NCI-H69 (cell line): ENCODE measurements at regions not wholly inside any gene's neighbourhood (a gene's known extent, or its start where the extent isn't known, plus 50 kb on each side); places are given as distances from the start of the nearest gene placed in this dataset.

Experiments used
- DNase-seq: peaks from one replicate; lab custom pipeline; 2025; lab: John Stamatoyannopoulos, UW

- DNase-seq, result no peak
Observed at GRCh38 chr3:102599819-102600576, 165.2 kb downstream of the ZPLD1 start.

- no peak for DNase-seq
Observed at GRCh38 chr3:102605153-102605552, 170.3 kb downstream of the ZPLD1 start.

GRCh38 chr3:102608875-102609274 is 174.1 kb downstream of the ZPLD1 start:
- no peak for DNase-seq

DNA sequence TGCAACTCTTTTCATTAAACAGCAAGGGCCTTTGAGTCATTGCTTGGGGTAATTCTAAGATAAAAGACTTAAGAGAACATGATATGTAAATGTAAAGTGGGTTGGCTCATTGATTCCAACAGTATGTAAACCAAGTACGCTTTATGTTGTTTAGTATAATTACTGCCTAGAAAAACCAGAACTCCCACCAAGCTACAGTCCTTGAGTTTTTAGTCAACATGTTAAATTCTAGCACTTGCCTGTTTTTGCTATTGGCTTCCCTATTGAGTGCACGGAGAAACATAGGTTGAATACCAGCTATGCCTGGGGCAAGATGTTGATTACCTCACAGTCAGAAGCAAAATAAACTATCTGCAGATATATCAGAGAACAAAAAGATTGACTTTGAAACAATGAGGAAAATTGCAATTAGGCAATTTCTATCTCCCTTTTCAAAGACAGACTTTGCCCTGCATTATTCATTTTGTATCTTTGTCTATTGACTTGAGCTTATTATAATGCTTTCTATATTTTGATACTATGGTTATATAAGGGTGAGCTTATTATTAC is 179.3 kb downstream of the ZPLD1 start:
- DNase-seq, result peak; percentile 38

DNA sequence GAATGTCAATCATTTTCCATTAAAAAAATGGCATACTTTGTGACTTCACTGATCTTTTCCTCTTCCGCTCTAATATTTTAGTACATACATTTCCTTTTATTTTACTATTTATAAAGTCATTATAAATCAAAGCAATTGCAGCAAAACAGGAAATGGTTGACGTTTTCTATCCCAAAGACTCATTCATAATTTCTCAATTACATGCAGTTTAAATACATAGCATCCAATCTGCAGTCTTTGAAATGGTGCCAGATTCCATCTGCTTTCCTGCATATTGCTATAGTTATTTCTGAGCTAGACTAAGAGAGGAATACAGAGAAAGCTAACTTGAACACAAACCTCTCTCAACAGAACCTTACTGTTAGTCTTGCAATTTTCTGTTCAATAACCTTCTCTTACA is 179.8 kb downstream of the ZPLD1 start:
- DNase-seq, result peak; percentile 39

DNA sequence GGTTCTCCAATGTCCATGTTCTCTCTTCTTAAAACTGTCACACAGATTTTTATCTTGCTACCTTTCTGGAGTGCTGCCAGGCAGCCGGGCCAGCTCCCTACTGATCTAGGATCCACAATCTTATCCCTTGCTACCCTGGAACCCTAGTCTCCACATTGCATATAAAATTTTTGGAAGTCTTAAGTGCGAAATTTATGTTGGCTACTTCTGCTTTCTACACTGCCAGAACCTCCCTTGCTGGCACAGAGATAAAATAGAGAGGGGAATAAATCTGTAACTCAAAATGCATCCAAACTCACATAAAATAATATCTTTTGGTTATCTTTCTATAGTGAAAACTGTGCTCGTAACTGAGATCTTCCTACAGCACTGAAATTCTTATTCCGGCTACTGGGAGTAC is 182.6 kb downstream of the ZPLD1 start:
- no peak for DNase-seq

DNA sequence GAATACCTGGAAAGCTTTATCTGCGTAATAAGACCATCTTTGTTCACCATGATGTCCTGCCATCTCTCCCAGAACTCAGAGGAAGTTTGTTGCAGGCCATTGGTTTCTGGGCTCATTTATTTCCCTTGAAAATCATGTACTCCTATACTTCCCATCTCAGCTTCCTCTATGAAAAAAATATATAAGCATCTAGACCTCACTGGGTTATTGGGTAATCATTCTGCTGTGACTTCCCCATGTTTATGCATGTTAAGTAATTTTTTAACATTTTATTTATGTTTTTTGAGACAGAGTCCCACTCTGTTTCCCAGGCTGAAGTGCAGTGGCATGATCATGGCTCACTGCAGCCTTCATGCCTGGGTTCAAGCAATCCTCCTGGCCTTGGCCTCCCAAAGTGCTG is 184.5 kb downstream of the ZPLD1 start:
- DNase-seq, result no peak

DNA sequence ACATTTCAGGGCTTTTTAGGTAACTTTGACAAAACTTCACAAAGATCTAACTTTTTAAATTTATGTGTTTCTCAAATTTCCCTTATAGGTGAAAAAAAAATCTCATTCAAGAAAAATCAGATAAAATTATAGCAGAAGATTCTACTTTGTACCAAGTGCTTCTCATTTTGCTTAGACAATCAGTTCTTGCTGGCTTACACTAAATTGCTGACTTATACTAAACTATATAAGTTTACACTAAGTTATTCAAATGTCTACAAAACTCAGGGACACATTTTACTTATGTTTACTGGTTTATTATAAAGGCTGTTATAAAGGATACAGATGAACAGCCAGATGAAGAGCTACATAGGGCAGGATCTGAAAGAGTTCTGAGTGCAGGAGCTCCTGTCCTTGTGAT is 195.1 kb downstream of the ZPLD1 start:
- DNase-seq, result no peak

- no peak for DNase-seq
Observed at GRCh38 chr3:102630531-102630930, 195.7 kb downstream of the ZPLD1 start.

DNA sequence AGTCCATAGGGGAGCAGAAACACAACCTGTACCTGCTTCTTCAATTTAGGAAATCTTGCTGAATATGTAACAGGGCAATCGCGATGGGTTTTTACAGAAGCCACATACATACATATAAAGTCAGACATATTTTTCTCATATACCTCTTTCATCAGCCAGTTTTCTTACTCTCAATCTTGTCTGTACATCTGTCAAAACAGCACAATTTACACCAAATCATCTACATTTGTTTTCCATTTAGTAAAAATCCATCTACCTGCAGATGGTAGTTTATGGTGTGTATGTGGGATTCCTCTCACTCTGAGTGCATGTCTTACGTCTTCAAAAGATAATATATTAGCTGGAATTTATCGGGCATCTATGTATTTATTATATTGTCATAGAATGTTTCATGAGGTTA is 208.7 kb downstream of the ZPLD1 start:
- DNase-seq, result no peak

DNA sequence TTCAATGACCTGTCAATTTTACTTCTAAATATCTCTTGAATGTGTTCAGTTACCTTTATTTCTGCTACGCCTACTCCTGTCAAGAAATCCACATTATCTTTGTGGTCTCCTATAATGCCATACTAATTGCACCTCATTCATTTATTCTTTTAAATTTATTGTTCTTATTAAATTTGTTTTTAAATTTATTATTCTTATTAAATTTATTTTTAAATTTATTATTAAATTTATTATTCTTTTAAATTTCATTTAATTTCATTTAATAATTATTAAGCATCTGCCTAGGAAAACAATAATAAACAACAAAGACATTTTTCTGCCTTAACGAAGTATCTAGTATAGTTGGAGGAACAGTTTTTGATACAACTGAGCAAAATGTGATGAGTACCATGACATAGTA is 211.7 kb downstream of the ZPLD1 start:
- no peak for DNase-seq

DNA sequence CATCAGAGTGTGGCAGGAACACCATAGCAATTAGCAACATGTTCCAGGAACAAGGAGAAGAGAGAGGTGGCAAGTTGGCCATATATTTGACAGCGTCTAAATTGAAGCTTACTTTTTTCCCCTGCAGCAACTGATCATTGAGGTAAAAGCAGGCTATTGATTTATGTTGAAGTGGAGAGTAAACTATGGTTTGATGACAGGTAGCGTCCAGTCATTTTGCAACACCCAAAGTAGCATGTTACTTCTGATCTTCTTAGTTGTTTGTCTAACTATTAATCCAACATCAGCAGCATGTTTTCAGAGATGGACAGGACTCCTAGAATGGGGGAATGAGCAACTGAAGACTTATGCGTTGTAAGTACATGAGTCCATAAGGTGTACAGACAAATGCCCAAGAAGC is 225.8 kb downstream of the ZPLD1 start:
- no peak for DNase-seq

GRCh38 chr3:102661707-102662497 is 227.1 kb downstream of the ZPLD1 start:
- peak; percentile 88 for DNase-seq

DNA sequence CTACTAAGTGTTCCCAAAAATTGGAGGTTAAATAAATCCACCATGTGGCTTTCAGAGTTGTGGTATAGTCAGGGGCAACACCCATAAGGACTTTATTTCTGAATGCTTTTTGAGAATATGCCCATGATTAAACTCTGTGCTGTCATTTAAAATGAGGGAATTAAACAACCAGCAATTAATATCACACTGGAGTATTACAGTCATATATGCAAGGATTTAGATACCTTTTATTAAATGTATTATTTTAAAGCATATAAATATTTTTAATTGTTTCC is 227.6 kb downstream of the ZPLD1 start:
- DNase-seq, result no peak

DNA sequence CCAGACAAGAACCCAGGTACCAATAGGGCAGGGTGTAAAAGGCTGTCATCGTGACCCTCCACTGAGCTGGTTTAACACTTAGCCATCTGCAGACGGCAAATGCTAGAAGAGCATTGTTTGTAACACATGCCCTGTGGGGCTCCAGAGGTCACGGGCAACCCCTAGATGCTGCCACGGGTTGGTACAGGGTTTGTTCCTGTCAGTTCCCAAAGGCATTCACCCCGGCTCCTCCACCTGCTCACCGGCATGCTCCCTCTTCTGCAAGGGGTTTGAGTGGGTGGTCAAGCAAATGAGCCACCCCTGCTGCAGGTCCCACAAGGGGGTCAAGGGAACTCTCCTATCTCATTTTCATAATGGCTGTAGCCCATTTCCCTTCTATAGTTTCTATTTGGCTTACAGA is 229.3 kb downstream of the ZPLD1 start:
- DNase-seq, result no peak

- DNase-seq, result no peak
Observed at GRCh38 chr3:102665183-102665582, 230.4 kb downstream of the ZPLD1 start.

DNA sequence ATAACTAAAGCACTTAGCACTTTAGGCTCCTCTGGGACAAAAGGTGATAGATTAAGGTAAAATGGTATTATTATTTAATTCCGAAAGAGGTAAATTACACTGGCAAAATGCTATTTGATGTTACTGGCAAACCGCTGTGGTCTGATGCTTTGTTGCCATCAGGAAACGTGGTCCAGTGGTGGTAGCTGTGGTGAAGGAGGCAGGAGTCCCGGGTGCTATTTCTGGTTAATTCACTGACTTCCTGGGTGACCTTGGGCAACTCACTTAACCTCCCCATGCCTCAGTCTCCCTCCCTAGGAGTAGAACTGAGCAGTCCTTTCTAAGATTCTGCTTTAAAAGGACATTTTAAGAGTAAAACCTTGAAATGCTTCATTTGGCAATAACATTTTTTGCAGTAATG is 233.4 kb downstream of the ZPLD1 start:
- peak; percentile 37 for DNase-seq

GRCh38 chr3:102670986-102671385 is 236.2 kb downstream of the ZPLD1 start:
- DNase-seq, result peak; percentile 62

DNA sequence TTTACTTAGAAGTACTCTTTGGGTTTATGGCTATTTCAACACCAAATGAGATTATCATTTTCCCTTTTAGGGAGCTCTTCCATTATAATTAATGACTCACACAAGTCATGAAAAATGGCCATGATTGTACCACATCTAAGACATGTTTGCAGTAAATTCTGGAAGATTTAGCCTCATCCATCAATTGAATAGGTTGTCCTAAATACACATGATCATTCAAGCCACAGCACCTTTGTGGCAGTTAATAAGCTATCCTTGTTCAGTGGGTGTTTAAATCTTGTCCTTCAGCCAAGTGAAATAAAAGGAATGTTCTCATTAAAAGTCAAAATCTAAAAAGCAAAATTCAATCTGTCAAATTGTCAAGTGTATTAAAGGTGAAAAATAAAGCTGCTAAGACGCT is 237.5 kb downstream of the ZPLD1 start:
- DNase-seq, result peak; percentile 3

- peak; percentile 60 for DNase-seq
Observed at GRCh38 chr3:102673271-102674115, 238.7 kb downstream of the ZPLD1 start.

DNA sequence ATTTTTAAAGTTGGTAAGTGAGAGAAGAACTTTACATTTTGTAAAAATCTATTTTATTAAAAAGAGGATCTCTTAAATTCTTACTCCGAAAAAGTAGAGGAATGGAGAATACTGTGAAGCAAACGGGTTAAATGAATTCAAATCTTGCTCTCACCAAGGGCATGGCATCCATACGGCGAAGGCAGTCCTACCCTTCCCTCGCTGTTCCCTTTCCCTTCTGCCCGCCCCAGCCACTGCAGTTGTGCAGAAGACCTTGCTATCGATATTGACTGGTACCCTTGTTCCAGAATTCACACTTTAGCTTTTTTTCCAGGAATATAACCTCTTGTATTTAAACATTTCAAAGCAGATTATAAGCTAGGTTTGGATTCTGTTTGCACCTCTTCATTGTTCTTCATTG is 239.5 kb downstream of the ZPLD1 start:
- DNase-seq, result no peak

DNA sequence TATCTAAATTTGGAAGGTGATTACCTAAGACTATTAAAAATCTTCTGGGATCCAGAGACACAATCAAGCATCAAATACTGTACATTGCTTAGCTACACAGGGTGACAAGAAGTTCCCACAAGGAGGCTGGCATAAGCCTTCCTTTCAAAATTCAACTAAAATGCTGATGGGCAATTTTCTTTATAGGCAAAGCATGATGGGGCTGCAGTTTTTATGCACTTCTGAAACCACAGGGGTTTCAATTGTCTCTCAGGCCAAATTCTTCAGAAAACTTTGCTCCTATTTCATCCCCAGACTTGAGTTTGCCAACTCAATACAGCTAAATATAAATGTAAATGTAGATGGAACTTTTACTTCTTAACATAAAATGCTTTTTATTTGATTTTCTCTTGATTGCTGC is 241.6 kb downstream of the ZPLD1 start:
- no peak for DNase-seq

DNA sequence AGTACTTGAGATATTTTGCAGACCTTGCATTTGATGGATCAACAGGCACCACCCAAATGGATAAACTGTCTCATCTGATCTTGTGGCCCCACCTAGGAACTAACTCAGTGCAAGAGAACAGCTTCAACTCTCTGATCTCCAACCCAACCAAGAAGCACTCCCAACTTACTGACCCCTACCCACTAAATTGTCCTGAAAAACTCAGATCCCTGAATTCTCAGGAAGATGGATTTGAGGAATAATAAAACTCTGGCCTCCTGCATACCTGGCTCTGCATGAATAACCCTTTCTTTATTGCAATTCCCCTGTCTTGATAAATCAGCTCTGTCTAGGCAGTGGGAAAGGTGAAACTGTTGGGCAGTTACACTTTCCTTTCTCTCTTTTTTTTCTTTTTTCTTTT is 247.9 kb downstream of the ZPLD1 start:
- DNase-seq, result no peak
